ENCODE measurements at regions not wholly inside any gene's neighbourhood (a gene's known extent, or its start where the extent isn't known, plus 50 kb on each side); places are given as distances from the start of the nearest gene placed in this dataset.

DNA sequence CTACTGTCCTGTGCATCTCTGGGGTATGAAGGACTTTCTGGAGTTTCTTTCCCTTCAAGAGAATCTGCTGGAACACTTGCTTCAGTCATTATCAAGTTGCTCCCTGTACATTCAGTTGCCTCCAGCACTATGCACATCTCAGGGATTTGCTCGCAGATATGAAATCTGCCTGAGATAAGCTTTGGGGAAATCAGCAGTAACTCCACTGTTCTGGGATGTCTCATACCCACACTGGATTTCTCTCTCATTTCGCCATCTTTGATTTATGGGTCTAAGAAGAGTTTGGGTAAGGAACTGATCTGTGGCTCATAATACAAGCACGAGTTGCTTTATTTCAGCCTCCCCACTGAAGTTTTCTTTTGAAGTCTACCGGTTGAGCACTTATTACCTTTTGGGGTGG lies 585.6 kb downstream of the PSAT1 start:
- WGBS, 2 experiments (ENCODE audit: extremely low coverage in 1 of 2, insufficient coverage in 1 of 2, insufficient read length in 1 of 2, insufficient replicate concordance in 2 of 2, low coverage in 1 of 2, low lambda C conversion rate in 2 of 2, missing lambda C conversion rate in 1 of 2), result 90% methylated on average over 4 of the region's 4 CpGs; no CpG with 5 or more reads in 1 of the 2 experiments
- no peak overlapping the region for H3K9ac ChIP-seq (replicated peaks in 1 of 4; ENCODE audit: extremely low read depth in 1 of 4, low read depth in 3 of 4, low read length in 3 of 4)
- no peak overlapping the region for H3K56ac ChIP-seq (replicated peaks; ENCODE audit: insufficient read length, low read depth, low read length)
- no peak overlapping the region for H2BK5ac ChIP-seq (ENCODE audit: low read depth, low read length)
- H2AK5ac ChIP-seq (ENCODE audit: low read depth, low read length), result no peak overlapping the region
- ChIA-PET CTCF (ENCODE audit: partially characterized antibody) (interaction anchor here (1.1 to 1.4 kb wide), 2 partner anchors 13 to 283 kb away, joined by 3 read pairs; no protein-coding TSS in a partner anchor), POLR2A (ENCODE audit: partially characterized antibody) (no interaction called here)
- FAIRE-seq (no peak), DNase-seq (ENCODE audit: low read depth in 1 of 2, low spot score in 2 of 2) (no peak)
- H3K79me1 ChIP-seq (ENCODE audit: low read depth, low read length), result no peaks in the 10 kb centered on the region
- H3K18ac ChIP-seq (ENCODE audit: extremely low read depth, low read length), result no peak overlapping the region
- no peak overlapping the region for H3K23ac ChIP-seq (ENCODE audit: insufficient read length)
- H3K9me3 ChIP-seq (ENCODE audit: insufficient read depth in 2 of 2, low read depth in 1 of 2, low read length in 1 of 2), result no peaks in the 10 kb centered on the region
- no peak overlapping the region for H2AFZ ChIP-seq (ENCODE audit: low read length)
- no peaks in the 10 kb centered on the region for H3K23me2 ChIP-seq (ENCODE audit: low read depth, low read length)
- H4K20me1 ChIP-seq (replicated peaks in 1 of 2; ENCODE audit: control insufficient read depth in 1 of 2, insufficient read depth in 2 of 2, low read length in 2 of 2), result no peaks in the 10 kb centered on the region
- H2BK15ac ChIP-seq (ENCODE audit: low read length), result no peak overlapping the region
- no peaks in the 10 kb centered on the region for H3K27me3 ChIP-seq (replicated peaks in 1 of 4; ENCODE audit: control insufficient read depth in 3 of 4, extremely low read depth in 1 of 4, insufficient read depth in 3 of 4, low read length in 3 of 4)
- no peak overlapping the region for H3K4me3 ChIP-seq (ENCODE audit: extremely low read depth in 1 of 4, insufficient read depth in 2 of 4, low read depth in 3 of 4, low read length in 4 of 4)
- H2BK12ac ChIP-seq (ENCODE audit: low read depth, low read length), result no peak overlapping the region
- H3K36me3 ChIP-seq (ENCODE audit: control insufficient read depth in 2 of 4, insufficient read depth in 4 of 4, low read length in 3 of 4), result no peaks in the 10 kb centered on the region
- no peaks in the 10 kb centered on the region for H3K4me1 ChIP-seq (replicated peaks in 1 of 4; ENCODE audit: control insufficient read depth in 3 of 4, insufficient read depth in 4 of 4, low read length in 3 of 4)
- H3K14ac ChIP-seq (ENCODE audit: insufficient read length), result no peak overlapping the region
- H3K4ac ChIP-seq (replicated peaks; ENCODE audit: insufficient read length, low read depth, low read length), result no peak overlapping the region
- no peak overlapping the region for H4K5ac ChIP-seq (ENCODE audit: insufficient read length, low read depth, low read length)
- H2BK20ac ChIP-seq (ENCODE audit: low read length), result no peak overlapping the region
- no peak overlapping the region for H3K4me2 ChIP-seq (ENCODE audit: insufficient read depth in 1 of 2, low read depth in 2 of 2, low read length in 2 of 2)
- no peak overlapping the region for H3K27ac ChIP-seq (ENCODE audit: low read depth, low read length)
- H4K8ac ChIP-seq (ENCODE audit: extremely low read depth, insufficient read depth, low read length), result no peak overlapping the region
- no peaks in the 10 kb centered on the region for H3K79me2 ChIP-seq (ENCODE audit: control insufficient read depth in 1 of 2, insufficient read depth in 2 of 2, low read length in 2 of 2)
- H4K91ac ChIP-seq (replicated peaks; ENCODE audit: insufficient read length, low read length), result no peak overlapping the region
- no peak overlapping the region for H2BK120ac ChIP-seq (replicated peaks; ENCODE audit: low read depth, low read length)
- no peak for TF ChIP-seq SIRT6 (IDR thresholded peaks at IDR 0.05; ENCODE audit: low read length)
- no peak for TF ChIP-seq TAF7 (optimal IDR thresholded peaks at IDR 0.05; ENCODE audit: borderline replicate concordance, low read depth, low read length)
- no peak for TF ChIP-seq KDM5A (IDR thresholded peaks at IDR 0.05; ENCODE audit: low read length)
- no peak for TF ChIP-seq TBP (IDR thresholded peaks at IDR 0.05; ENCODE audit: low read depth, low read length)
- no peak for TF ChIP-seq ATF2 (IDR thresholded peaks at IDR 0.05; ENCODE audit: low read length)
- TF ChIP-seq ASH2L (IDR thresholded peaks at IDR 0.05; ENCODE audit: low read length), result no peak
- TF ChIP-seq ZNF274 (IDR thresholded peaks at IDR 0.05; ENCODE audit: borderline replicate concordance, extremely low read depth, low read length), result no peak
- TF ChIP-seq YY1 (IDR thresholded peaks at IDR 0.05; ENCODE audit: low read depth, low read length), result no peak
- TF ChIP-seq POU5F1 (IDR thresholded peaks at IDR 0.05; ENCODE audit: low read depth, low read length), result no peak
- no peak for TF ChIP-seq MAFK (IDR thresholded peaks at IDR 0.05; ENCODE audit: low read depth, low read length)
- TF ChIP-seq GTF2F1 (IDR thresholded peaks at IDR 0.05; ENCODE audit: borderline replicate concordance, low read depth, low read length), result no peak
- no peak for TF ChIP-seq EZH2 (IDR thresholded peaks at IDR 0.05; ENCODE audit: low read depth, low read length, severe bottlenecking)
- TF ChIP-seq CTBP2 (IDR thresholded peaks at IDR 0.05; ENCODE audit: borderline replicate concordance, insufficient read depth, insufficient read length, low read length), result no peak
- no peak for TF ChIP-seq TEAD4 (IDR thresholded peaks at IDR 0.05; ENCODE audit: low read depth, low read length)
